Stimulated activated CD4-positive, alpha-beta T cell treated with anti-CD3 and anti-CD28 coated beads, Interleukin-4, amount 100 ng/mL, for 1 hour (primary cell): ENCODE measurements at regions not wholly inside any gene's neighbourhood (a gene's known extent, or its start where the extent isn't known, plus 50 kb on each side); places are given as distances from the start of the nearest gene placed in this dataset.

Source experiments
- DNase-seq: peaks from one replicate; pipeline ENCODE4 v3.0.0-alpha.2; 2020

- DNase-seq = no peak
Measured at GRCh38 chr5:96340357-96340756, 92.7 kb downstream of the PCSK1 start.

GRCh38 chr5:96339862-96340261, 93.2 kb downstream of the PCSK1 start:
- DNase-seq = no peak

- DNase-seq = no peak
Measured at GRCh38 chr5:96338624-96339415, 94.2 kb downstream of the PCSK1 start.

GRCh38 chr5:96338091-96338490, 95.0 kb downstream of the PCSK1 start:
- no peak for DNase-seq

GRCh38 chr5:96337048-96337781, 95.8 kb downstream of the PCSK1 start:
- DNase-seq = no peak

GRCh38 chr5:96336351-96336985, 96.6 kb downstream of the PCSK1 start:
- DNase-seq = peak; percentile 42

GRCh38 chr5:96335873-96336272, 97.2 kb downstream of the PCSK1 start:
- no peak for DNase-seq

GRCh38 chr5:96333391-96333790, 99.7 kb downstream of the PCSK1 start:
- DNase-seq = no peak

- DNase-seq = no peak
Measured at GRCh38 chr5:96332535-96333366, 100.3 kb downstream of the PCSK1 start.

- no peak for DNase-seq
Measured at GRCh38 chr5:96331681-96332361, 101.2 kb downstream of the PCSK1 start.

GRCh38 chr5:96331210-96331609, 101.8 kb downstream of the PCSK1 start:
- no peak for DNase-seq

GRCh38 chr5:96330530-96331140, 102.4 kb downstream of the PCSK1 start:
- no peak for DNase-seq

GRCh38 chr5:96329886-96330529, 103.0 kb downstream of the PCSK1 start:
- DNase-seq = no peak

GRCh38 chr5:96329289-96329688, 103.8 kb downstream of the PCSK1 start:
- no peak for DNase-seq

GRCh38 chr5:96327722-96328121, 105.3 kb downstream of the PCSK1 start:
- no peak for DNase-seq

- DNase-seq = no peak
Measured at GRCh38 chr5:96326902-96327301, 106.1 kb downstream of the PCSK1 start.

- no peak for DNase-seq
Measured at GRCh38 chr5:96324708-96325107, 108.3 kb downstream of the PCSK1 start.

- DNase-seq = no peak
Measured at GRCh38 chr5:96322865-96323264, 110.2 kb downstream of the PCSK1 start.

- no peak for DNase-seq
Measured at GRCh38 chr5:96322217-96322616, 110.8 kb downstream of the PCSK1 start.

- no peak for DNase-seq
Measured at GRCh38 chr5:96321345-96321744, 111.7 kb downstream of the PCSK1 start.

GRCh38 chr5:96320797-96321196, 112.3 kb downstream of the PCSK1 start:
- no peak for DNase-seq
